ENCODE measurements at regions not wholly inside any gene's neighbourhood (a gene's known extent, or its start where the extent isn't known, plus 50 kb on each side); places are given as distances from the start of the nearest gene placed in this dataset.
"Not testable (repeated sequence)": the region's sequence is repeated elsewhere in the genome, so short reads cannot be mapped to it uniquely, and the experiment has no call there.

GRCh38 chr13:85597790-85598500 is 201.3 kb downstream of the SLITRK6 start:
- no peak for DNase-seq

GRCh38 chr13:85592211-85592610 is 207.0 kb downstream of the SLITRK6 start:
- no peak for DNase-seq

- no peak for DNase-seq
Observed at GRCh38 chr13:85590231-85590931, 208.8 kb downstream of the SLITRK6 start.

GRCh38 chr13:85589021-85589420 is 210.2 kb downstream of the SLITRK6 start:
- no peak for DNase-seq

GRCh38 chr13:85588359-85588758 is 210.9 kb downstream of the SLITRK6 start:
- no peak for DNase-seq

GRCh38 chr13:85586856-85587255 is 212.4 kb downstream of the SLITRK6 start:
- no peak for DNase-seq

- DNase-seq: no peak
Observed at GRCh38 chr13:85586422-85586831, 212.8 kb downstream of the SLITRK6 start.

- no peak for DNase-seq
Observed at GRCh38 chr13:85582890-85583289, 216.3 kb downstream of the SLITRK6 start.

- no peak for DNase-seq
Observed at GRCh38 chr13:85575110-85575509, 224.1 kb downstream of the SLITRK6 start.

- DNase-seq: no peak
Observed at GRCh38 chr13:85567909-85568308, 231.3 kb downstream of the SLITRK6 start.

GRCh38 chr13:85565652-85566051 is 233.6 kb downstream of the SLITRK6 start:
- DNase-seq: no peak

- DNase-seq: no peak
Observed at GRCh38 chr13:85564598-85564997, 234.6 kb downstream of the SLITRK6 start.

- DNase-seq: no peak
Observed at GRCh38 chr13:85562282-85562681, 236.9 kb downstream of the SLITRK6 start.

- no peak for DNase-seq
Observed at GRCh38 chr13:85557691-85558467, 241.3 kb downstream of the SLITRK6 start.

- DNase-seq: no peak
Observed at GRCh38 chr13:85551012-85551411, 248.2 kb downstream of the SLITRK6 start.

GRCh38 chr13:85549819-85550218 is 249.4 kb downstream of the SLITRK6 start:
- DNase-seq: no peak

- not testable (repeated sequence) for DNase-seq
Observed at GRCh38 chr13:85548845-85549244, 250.4 kb downstream of the SLITRK6 start.

- DNase-seq: no peak
Observed at GRCh38 chr13:85545771-85546170, 253.4 kb downstream of the SLITRK6 start.

GRCh38 chr13:85544756-85545155 is 254.5 kb downstream of the SLITRK6 start:
- no peak for DNase-seq

- no peak for DNase-seq
Observed at GRCh38 chr13:85543144-85543543, 256.1 kb downstream of the SLITRK6 start.

- DNase-seq: no peak
Observed at GRCh38 chr13:85541476-85541875, 257.7 kb downstream of the SLITRK6 start.

- no peak for DNase-seq
Observed at GRCh38 chr13:85538957-85539356, 260.3 kb downstream of the SLITRK6 start.

- DNase-seq: no peak
Observed at GRCh38 chr13:85537601-85538000, 261.6 kb downstream of the SLITRK6 start.

GRCh38 chr13:85536706-85537105 is 262.5 kb downstream of the SLITRK6 start:
- DNase-seq: no peak
